C4-2B (cell line): ENCODE measurements at regions not wholly inside any gene's neighbourhood (a gene's known extent, or its start where the extent isn't known, plus 50 kb on each side); places are given as distances from the start of the nearest gene placed in this dataset.
"Not testable (repeated sequence)": the region's sequence is repeated elsewhere in the genome, so short reads cannot be mapped to it uniquely, and the experiment has no call there.

Experiments
- CTCF ChIP-seq: fragments of 450-650 bp; conservative IDR thresholded peaks from 2 replicates; pipeline ENCODE4 v1.5.1; 2017; ENCODE audit warnings: mild to moderate bottlenecking
- ZFX ChIP-seq: fragments of 450-650 bp; IDR thresholded peaks from 2 replicates; pipeline ENCODE4 v1.6.1; 2017

- not testable (repeated sequence) for TF ChIP-seq CTCF, ZFX
Observed at GRCh38 chrX:121877337-121877736, 829.9 kb downstream of the GLUD2 start.
